Stimulated activated CD4-positive, alpha-beta T cell treated with anti-CD3 and anti-CD28 coated beads, Interleukin-2, amount 100 ng/mL, for 24 hours (primary cell): ENCODE measurements at regions not wholly inside any gene's neighbourhood (a gene's known extent, or its start where the extent isn't known, plus 50 kb on each side); places are given as distances from the start of the nearest gene placed in this dataset.
"Not testable (repeated sequence)": the region's sequence is repeated elsewhere in the genome, so short reads cannot be mapped to it uniquely, and the experiment has no call there.

Experiments
- DNase-seq, 2 donors: peaks; one replicate each; pipeline ENCODE4 v3.0.0-alpha.2; 2020

DNA sequence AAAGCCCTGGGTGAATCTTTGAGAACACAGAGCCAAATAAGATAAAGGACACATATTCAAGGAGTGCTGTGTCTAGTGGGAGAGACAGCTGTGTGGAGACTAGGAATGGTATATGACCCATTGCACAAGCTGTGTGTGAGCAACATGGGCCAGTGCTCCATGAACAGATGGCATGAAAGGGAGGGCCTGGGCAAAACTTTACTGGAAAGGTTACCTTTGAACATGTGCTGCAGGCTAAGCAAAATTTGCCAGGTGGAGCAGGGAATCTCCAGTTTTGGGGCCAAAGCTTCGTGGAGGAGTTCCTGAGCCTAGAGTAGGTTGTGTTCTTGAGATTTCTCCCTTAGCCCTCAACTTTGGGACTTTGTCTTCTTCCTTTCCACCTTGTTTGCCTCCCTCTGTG is 446.1 kb upstream of the PROX1 start:
- no peak for DNase-seq

- DNase-seq: not testable (repeated sequence)
These were observed 442.6 kb upstream of the PROX1 start for GRCh38 chr1:213545181-213545580.

- DNase-seq: no peak
These were observed 437.8 kb upstream of the PROX1 start for GRCh38 chr1:213549982-213550381.

DNA sequence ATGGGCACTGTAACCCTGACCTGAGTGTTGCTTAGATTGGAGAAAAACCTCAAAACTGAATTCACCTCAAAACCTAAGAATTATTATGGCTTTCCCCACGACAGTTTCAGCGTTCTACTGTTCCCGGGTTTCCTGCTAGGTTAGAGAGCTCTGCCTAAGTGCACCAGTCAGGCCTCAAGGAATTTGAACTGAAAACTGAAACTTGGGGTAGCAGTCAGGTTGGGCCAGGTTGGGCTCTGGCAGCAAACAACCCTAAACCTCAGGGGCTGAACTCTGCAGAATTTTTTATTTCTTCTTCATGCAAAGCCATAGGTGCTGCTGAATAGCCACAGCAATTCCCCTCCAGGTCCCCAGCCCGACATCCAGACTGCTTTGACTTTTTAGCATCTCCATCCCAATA is 437.0 kb upstream of the PROX1 start:
- DNase-seq: no peak

DNA sequence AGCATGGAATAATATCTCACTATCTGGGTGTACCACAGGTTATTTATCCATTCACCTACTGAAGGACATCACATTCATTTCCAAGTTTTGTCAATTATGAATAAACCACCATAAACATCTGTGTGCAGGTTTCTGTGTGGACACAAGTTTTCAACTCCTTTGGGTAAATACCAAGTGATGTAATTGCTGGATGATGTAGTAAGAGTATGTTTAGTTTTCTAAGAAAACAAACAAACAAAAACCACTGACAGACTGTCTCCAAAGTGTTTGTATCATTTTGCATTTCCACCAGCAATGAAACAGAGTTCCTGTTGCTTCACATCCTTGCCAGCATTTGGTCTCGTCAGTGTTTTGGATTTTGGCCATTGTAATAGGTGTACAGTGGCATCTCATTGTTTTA is 435.7 kb upstream of the PROX1 start:
- DNase-seq: no peak

DNA sequence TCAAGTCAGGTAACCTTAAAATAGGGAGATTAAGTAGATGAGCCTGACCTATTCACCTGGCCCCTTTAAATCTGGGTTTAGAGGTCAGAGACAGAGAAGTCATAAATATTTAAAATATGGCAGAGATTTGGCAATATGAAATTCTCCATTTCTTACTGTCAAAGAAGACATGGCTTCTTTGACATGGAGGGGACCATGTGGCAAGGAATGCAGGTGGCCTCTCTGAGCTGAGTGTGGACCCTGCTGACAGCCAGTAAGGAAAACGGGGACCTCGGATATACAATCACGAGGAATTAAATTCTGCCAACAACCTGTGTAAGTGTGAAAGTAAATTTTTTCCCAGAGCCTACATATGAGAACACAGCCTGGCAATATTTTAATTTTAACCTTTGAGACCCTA is 427.5 kb upstream of the PROX1 start:
- no peak for DNase-seq

GRCh38 chr1:213561870-213562269 is 425.9 kb upstream of the PROX1 start:
- no peak for DNase-seq

- no peak for DNase-seq
These were observed 423.5 kb upstream of the PROX1 start for GRCh38 chr1:213564215-213564659.

DNA sequence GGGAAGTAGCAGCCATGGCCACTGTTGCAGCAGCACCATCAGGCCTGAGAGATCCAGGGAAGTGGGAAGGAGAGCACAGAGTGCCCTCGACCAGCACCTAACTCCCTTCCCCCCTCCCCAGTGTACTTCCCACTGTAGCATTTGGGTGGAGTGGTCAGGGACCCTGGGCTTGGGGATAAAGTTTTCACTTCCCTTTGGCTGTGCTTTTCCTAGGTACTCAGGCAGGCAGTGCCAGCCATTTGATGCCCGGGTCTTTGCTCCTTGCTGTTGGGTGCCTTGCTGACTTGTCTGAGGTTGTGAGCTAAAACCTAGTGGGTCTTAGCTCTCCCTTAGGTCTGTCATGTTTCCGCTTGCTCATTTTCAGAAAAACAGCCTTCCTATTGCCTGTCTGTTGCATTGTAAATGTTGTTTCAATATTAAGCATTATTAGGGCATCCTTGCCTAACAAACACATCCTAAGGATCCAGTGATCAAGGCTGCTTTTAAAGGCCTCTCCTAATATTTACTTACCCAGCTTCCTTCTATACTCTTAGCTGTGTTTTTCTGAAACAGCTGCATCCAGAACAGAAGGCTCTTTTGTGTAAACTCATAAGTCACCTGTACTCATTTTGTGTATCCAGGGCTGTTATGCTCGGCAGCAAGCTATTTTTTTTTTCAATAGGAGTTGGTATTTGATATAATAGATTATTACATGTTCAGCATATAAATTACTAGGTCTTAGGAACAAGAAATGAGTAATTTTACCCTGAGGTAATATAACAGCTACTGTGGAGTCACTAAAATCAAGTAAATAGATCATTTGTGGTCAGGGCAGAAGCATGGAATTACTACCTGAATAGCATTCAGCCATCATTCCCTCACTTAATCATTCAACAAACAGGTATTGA is 418.6 kb upstream of the PROX1 start:
- DNase-seq: no peak

GRCh38 chr1:213569816-213570150 is 418.0 kb upstream of the PROX1 start:
- DNase-seq: no peak

DNA sequence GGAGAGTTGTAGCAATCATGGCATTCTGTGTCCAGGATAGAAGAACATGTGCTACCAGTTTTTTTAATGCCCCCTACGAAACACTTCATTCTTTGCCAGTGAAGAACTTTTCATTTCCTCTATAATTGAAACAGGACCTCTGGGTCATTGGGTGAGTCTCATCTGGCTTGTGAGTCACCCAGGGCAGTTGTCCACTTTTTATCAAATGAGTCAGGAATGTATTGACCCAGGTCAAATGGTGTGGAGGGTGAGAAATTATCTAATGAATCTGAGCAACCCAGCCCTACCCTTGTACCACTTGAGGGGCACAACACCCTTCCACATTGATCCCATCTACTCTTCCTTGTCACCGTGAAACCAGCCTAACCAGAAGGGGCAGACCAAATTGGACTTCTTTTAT is 417.3 kb upstream of the PROX1 start:
- DNase-seq: no peak

GRCh38 chr1:213571419-213571818 is 416.4 kb upstream of the PROX1 start:
- DNase-seq: no peak

GRCh38 chr1:213571843-213572242 is 415.9 kb upstream of the PROX1 start:
- no peak for DNase-seq

DNA sequence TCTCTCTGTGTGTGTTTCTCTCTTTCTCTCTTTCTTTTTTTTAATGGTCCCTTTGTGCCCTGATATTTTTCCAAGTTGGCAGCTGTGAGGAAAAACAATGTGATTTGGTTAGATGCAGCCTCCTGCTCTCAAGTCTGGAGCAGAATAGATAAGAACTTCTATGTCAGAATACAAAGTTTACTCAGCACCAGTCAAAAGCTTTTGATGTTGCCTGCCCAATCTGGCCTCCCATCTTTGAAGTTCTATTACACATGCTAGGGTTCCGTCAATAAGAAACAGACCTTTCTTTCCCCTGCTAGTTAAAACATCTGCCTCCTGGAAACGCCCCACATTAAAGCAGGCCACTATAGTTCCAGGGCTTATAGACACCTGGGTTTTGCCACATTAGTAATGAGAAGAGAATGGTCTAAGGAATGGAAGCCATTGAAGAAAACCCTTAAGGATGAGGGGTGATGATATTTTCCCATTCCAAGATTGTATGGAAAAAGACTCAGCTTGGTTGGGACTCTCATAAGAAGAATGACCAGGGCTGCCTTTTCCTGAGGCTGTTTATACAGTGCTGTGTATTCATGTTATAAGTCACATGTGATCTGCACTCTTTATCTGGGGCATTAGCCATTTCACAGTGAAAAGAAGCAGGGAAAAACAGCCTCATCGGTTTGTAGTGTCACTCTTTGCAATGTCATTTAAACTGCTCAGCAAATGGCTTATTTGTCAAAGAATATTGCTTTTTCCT is 414.7 kb upstream of the PROX1 start:
- DNase-seq: no peak

- no peak for DNase-seq
These were observed 414.1 kb upstream of the PROX1 start for GRCh38 chr1:213573648-213574009.

DNA sequence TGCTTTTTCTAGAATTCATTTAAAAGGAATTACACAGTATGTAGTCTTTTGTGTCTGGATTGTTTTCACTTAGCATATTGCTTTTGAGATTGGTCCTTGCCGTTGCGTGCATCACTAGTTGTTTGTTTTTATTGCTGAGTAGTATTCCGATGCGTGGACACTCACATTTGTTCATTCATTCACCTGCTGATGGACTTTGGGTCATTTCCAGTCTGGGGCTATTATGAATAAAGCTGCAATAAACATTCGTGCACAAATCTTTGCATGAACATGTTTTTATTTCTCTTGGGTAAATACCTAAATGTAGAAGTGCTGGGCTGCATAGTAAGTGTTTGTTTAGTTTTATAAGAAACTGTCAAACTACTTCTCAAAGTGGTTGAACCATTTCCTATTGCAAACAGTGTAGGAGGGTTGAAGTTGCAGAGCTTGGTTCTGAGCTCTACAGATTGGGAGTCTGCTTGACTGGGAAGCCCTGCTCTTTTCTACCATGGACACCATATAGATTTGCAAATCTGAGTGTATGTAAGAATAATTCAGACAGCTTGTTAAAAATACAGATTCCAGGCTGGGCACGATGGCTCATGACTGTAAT is 404.7 kb upstream of the PROX1 start:
- DNase-seq: no peak

DNA sequence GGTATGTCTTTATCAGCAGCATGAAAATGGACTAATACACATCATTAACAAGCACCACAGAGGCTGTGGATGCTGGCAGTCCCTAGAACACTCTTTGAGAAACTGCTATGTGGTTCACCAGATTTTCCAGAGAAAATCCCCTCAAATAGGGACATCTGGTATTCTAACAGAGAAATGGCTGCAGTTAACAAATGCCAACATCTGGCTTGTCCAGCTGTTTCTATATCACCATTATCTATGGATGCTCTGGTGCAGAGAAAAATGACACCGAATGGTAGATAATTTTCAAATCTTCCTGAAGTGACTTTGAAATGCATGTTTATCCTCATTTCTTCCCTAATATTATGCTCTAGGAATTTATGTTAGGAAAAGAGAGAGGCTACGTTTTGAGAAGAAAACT is 403.5 kb upstream of the PROX1 start:
- no peak for DNase-seq

GRCh38 chr1:213585402-213585801 is 402.4 kb upstream of the PROX1 start:
- DNase-seq: no peak

- no peak for DNase-seq
These were observed 401.7 kb upstream of the PROX1 start for GRCh38 chr1:213585959-213586586.

- DNase-seq: no peak
These were observed 401.2 kb upstream of the PROX1 start for GRCh38 chr1:213586587-213586972.

DNA sequence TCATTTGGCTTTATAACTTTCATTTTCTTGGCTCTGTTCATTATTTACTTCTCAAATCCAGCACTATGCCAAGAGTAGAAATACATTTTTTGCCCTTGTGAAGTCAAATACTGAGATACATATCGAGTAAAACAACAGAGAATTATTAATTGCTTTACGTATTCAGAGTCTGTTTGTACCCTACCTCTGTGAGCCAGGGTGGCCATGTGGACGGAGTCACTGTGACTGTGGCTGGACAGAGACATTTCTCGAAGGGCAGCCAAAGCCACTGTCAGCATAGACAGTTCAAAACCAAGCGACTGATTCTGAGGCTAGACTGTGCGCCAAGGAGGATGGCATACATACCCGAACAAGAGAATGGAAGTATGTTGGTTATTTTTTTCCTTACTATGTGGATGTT is 391.0 kb upstream of the PROX1 start:
- DNase-seq: no peak

DNA sequence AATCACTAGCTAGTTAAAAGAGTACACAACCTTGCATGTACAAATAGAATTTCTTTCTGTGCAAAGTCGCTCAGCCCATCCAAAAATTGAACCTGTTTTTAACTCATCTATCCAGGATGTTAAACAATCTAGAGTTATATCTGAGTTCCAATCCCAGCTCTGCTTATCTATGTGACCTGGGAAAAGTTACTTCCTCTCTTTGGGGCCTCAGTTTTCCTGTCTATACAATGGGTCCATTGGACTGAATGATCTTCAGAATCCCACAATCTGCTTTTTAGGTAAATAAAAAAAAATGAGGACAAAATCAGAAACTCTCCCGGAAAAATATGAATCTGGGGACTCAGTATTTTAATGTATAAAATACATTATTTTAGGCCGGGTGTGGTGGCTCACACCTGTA is 389.5 kb upstream of the PROX1 start:
- no peak for DNase-seq

- no peak for DNase-seq
These were observed 386.9 kb upstream of the PROX1 start for GRCh38 chr1:213600879-213601278.

GRCh38 chr1:213601705-213602104 is 386.1 kb upstream of the PROX1 start:
- DNase-seq: not testable (repeated sequence)
